GM18511 (cell line): ENCODE measurements at regions not wholly inside any gene's neighbourhood (a gene's known extent, or its start where the extent isn't known, plus 50 kb on each side); places are given as distances from the start of the nearest gene placed in this dataset.

ENCODE experiments used
- ATAC-seq: cut with Tn5 transposase; IDR thresholded peaks from one replicate; pipeline ENCODE4 v1.9.1; 2021; ENCODE audit warnings: mild to moderate bottlenecking, moderate library complexity; ENCODE audit not compliant: unreplicated experiment

DNA sequence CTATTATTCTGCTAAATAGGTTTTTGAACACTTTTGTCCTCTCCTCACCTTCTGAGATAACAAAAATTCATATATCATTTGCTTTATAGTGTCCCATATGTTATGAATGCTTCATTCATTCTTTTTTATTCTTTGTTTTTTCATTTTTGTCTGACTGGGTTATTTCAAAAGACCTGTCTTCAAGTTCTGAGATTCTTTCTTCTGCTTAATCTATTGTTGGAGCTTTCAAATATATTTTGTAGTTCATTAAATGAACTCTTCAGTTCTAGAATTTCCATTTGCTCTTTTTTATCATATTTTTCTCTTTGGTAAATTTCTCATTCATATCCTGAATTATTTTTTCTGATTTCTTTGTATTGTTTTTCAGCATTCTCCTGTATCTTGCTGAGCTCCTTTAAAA lies 53.1 kb upstream of the SCIN start:
- no peak for ATAC-seq

DNA sequence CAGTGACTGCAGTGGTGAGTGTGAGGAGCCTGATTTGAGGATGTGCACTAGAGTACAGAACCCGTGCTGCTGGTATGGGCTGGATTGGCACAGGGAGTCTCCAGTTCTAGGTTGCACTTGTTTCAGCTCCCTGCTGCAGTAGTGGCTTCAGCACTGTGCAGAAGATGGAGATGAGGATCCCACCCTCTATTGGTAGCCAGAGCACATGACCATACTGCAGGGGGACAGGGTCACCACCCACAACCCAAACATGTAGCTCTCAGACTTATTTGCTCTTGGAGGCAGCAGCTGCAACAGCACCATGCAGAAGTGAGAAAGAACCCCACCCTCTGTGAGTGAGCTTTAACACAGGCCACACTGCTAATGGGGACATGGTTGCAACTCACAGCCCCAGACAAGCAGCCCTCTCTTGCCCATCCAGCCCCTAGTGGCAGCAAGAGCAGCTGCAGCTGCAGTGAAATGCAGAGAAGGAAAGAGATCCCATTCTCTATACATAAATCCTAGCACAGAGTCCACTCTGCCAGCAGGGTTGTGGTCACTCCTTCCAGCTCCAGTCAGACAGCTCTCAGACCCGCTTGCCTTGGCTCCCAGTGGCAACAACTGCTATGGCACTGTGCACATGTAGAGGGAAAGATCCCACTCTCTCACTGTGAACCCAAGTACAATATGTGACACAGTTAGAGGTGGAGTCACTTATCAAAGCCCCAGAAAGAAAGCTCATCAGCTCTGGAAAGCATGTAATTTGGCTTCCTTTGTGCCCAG lies 51.4 kb upstream of the SCIN start:
- ATAC-seq, result peak; percentile 96

DNA sequence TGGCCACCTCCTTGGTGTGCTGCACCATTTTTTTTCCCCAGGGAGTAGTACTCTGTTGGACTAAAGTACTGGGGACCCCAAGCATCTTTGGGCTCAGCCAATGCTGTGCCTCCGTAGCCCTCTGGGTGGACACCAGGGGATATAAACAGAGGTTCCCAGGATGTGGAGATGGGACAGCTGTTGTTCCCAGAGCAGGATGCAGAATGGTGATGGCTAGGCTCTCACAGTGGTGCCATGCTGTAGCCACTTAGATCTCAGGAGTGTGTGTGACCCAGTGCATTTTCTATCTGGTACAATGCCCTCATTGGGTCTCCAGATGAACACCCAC lies 50.9 kb upstream of the SCIN start:
- peak; percentile 20 for ATAC-seq
